GM12878 (cell line): ENCODE measurements at regions not wholly inside any gene's neighbourhood (a gene's known extent, or its start where the extent isn't known, plus 50 kb on each side); places are given as distances from the start of the nearest gene placed in this dataset.

ENCODE experiments used
- ATAC-seq: fragments of 200-7000 bp; cut with Tn5 transposase; 3 replicates; pipeline ENCODE4 v1.9.1; 2020; ENCODE audit warnings: mild to moderate bottlenecking, moderate library complexity
- BruUV-seq: library from RNA; stranded (reverse); fragments of 400-500 nt; replicated peaks from 2 replicates; lab custom pipeline; 2021; lab: Mats Ljungman, UMichigan
- CTCF ChIA-PET: fragments of 300-600 bp; sonication (Branson Sonifier 250); formaldehyde crosslinking; extraction: SDS; loops from one replicate; lab custom pipeline; 2021; ENCODE audit warnings: inconsistent platforms; lab: Yijun Ruan, JAX
- POLR2A ChIA-PET: fragments of 350-600 bp; formaldehyde crosslinking; extraction: SDS; loops from one replicate; lab custom pipeline; 2021; ENCODE audit warnings: inconsistent platforms; lab: Charles Lee
- RAD21 ChIA-PET: fragments of 300-600 bp; sonication (Branson Sonifier 250); formaldehyde crosslinking; loops from one replicate; lab custom pipeline; 2023; ENCODE audit warnings: antibody characterized with exemption; ENCODE audit not compliant: unreplicated experiment; lab: Charles Lee
- SMC1A ChIA-PET: fragments of 300-600 bp; sonication (Branson Sonifier 250); formaldehyde crosslinking; loops from one replicate; lab custom pipeline; 2023; ENCODE audit not compliant: unreplicated experiment, uncharacterized antibody; lab: Charles Lee
- DNase-seq: peaks from one replicate; pipeline ENCODE4 v3.0.0-alpha.2; 2011; ENCODE audit warnings: low read depth, low spot score
- FAIRE-seq: peaks from 3 replicates; lab custom pipeline; 2011; peaks lifted over from hg19 to GRCh38; lab: Jason Lieb, UNC
- H2AFZ ChIP-seq: 2 replicates; pipeline ENCODE4 v1.6.0; 2011; ENCODE audit warnings: low read depth, low read length, control low read depth; ENCODE audit not compliant: control insufficient read depth
- H3K27ac ChIP-seq: 2 replicates; pipeline ENCODE4 v1.5.1; 2011; ENCODE audit warnings: control low read depth; ENCODE audit not compliant: control insufficient read depth, insufficient read depth
- H3K27me3 ChIP-seq, 2 experiments: replicated peaks in 1 of 2; 2 replicates each; pipeline versions ENCODE4 v1.6.0 to v1.6.1; 2011; ENCODE audit warnings: low read length in 1 of 2; ENCODE audit not compliant: control insufficient read depth in 2 of 2, insufficient read depth in 2 of 2
- H3K36me3 ChIP-seq, 2 experiments: 2 replicates each; pipeline ENCODE4 v1.5.1; 2011; ENCODE audit warnings: low read length in 1 of 2; ENCODE audit not compliant: control insufficient read depth in 2 of 2, insufficient read depth in 2 of 2
- H3K4me1 ChIP-seq: 2 replicates; pipeline ENCODE4 v1.6.1; 2011; ENCODE audit warnings: mild to moderate bottlenecking, low read length, moderate library complexity, mixed read lengths; ENCODE audit not compliant: control insufficient read depth, insufficient read depth
- H3K4me2 ChIP-seq: 2 replicates; pipeline ENCODE4 v1.6.0; 2011; ENCODE audit warnings: control low read depth; ENCODE audit not compliant: control insufficient read depth, insufficient read depth
- H3K4me3 ChIP-seq: fragments of 200-600 bp; sonication (generic); 2 replicates; pipeline ENCODE4 v1.5.1; 2016
- H3K79me2 ChIP-seq: 2 replicates; pipeline ENCODE4 v1.6.0; 2011; ENCODE audit warnings: low read length; ENCODE audit not compliant: control insufficient read depth, insufficient read depth
- H3K9ac ChIP-seq: 2 replicates; pipeline ENCODE4 v1.8.0; 2011; ENCODE audit warnings: low read length, control low read depth, mixed read lengths; ENCODE audit not compliant: control insufficient read depth, insufficient read depth
- H3K9me3 ChIP-seq: replicated peaks from 3 replicates; pipeline ENCODE4 v1.5.1; 2011; ENCODE audit warnings: mild to moderate bottlenecking, low read length; ENCODE audit not compliant: control insufficient read depth, insufficient read depth
- H4K20me1 ChIP-seq: 2 replicates; pipeline ENCODE4 v1.6.0; 2011; ENCODE audit not compliant: control insufficient read depth, insufficient read depth
- DPF2 ChIP-seq: fragments of 450-650 bp; IDR thresholded peaks from 2 replicates; pipeline ENCODE4 v1.6.1; 2017; ENCODE audit warnings: mild to moderate bottlenecking
- ESRRA ChIP-seq: IDR thresholded peaks from 2 replicates; pipeline ENCODE4 v1.6.1; 2012; ENCODE audit warnings: mild to moderate bottlenecking, low read length, improper control_type of control experiment
- IKZF1 ChIP-seq: fragments of 450-650 bp; conservative IDR thresholded peaks from 2 replicates; pipeline ENCODE4 v1.6.1; 2017; ENCODE audit warnings: antibody characterized with exemption, mild to moderate bottlenecking
- IKZF2 ChIP-seq, 2 experiments: fragments of 450-650 bp; IDR thresholded peaks; 2 replicates each; pipeline ENCODE4 v1.6.1; 2017; ENCODE audit warnings: mild to moderate bottlenecking in 2 of 2, moderate library complexity in 2 of 2
- IRF4 ChIP-seq: IDR thresholded peaks from 2 replicates; pipeline ENCODE4 v1.6.1; 2011; ENCODE audit warnings: low read depth, low read length
- RAD21 ChIP-seq: IDR thresholded peaks from 2 replicates; pipeline ENCODE4 v1.6.1; 2011; ENCODE audit warnings: mild to moderate bottlenecking, low read depth, low read length, moderate library complexity; ENCODE audit not compliant: insufficient read depth
- SPI1 ChIP-seq: IDR thresholded peaks from 2 replicates; pipeline ENCODE4 v1.6.1; 2011; ENCODE audit warnings: low read depth, mild to moderate bottlenecking, low read length, moderate library complexity, borderline replicate concordance; ENCODE audit not compliant: insufficient read depth
- ZNF592 ChIP-seq: fragments of 450-650 bp; IDR thresholded peaks from 2 replicates; pipeline ENCODE4 v1.6.1; 2017; ENCODE audit warnings: mild to moderate bottlenecking, moderate library complexity
- WGBS: methylation state at CpG from one replicate; pipeline ENCODE4 v1.1.6; 2016; ENCODE audit warnings: low lambda C conversion rate; ENCODE audit not compliant: insufficient replicate concordance, insufficient coverage; ENCODE audit errors: missing lambda C conversion rate; 5-methylcytosine and 5-hydroxymethylcytosine counted together
- in situ Hi-C: fragments of 300-500 bp; cut with MboI; formaldehyde crosslinking; loops from 9 replicates; pipeline ENCODE4 v1.14.3; 2018; ENCODE audit warnings: mixed read lengths
- intact Hi-C: fragments of 100-400 bp; cut with micrococcal nuclease; formaldehyde crosslinking; loops from one replicate; pipeline ENCODE4 v1.14.2; 2022; ENCODE audit not compliant: unreplicated experiment

GRCh38 chr2:8314063-8314462 is 367.8 kb upstream of the ID2 start:
- WGBS = 96% methylated on average over 3 of the region's 3 CpGs
- peaks cover 51% of the 10 kb centered on the region for H3K4me1 ChIP-seq
- H3K9ac ChIP-seq = no peak overlapping the region
- intact Hi-C loops (no loop called here), in situ Hi-C loops (no loop called here)
- H4K20me1 ChIP-seq = no peaks in the 10 kb centered on the region
- no TSS peak for BruUV-seq
- no peak for DNase-seq
- SMC1A ChIA-PET = interaction anchor here (0.6 to 16.5 kb wide), 36 partner anchors 10 to 886 kb away, joined by 3 to 352 read pairs (median 8); partner anchors contain the start of gene ID2
- CTCF ChIA-PET = interaction anchor here (0.6 to 4.2 kb wide), 11 partner anchors 10 to 887 kb away, joined by 3 to 25 read pairs (median 7); partner anchors contain the start of gene ID2
- H3K9me3 ChIP-seq = no peaks in the 10 kb centered on the region; the same call in 2 of the 3 replicates
- no peaks in the 10 kb centered on the region for H3K36me3 ChIP-seq
- H3K79me2 ChIP-seq = no peaks in the 10 kb centered on the region
- H3K27ac ChIP-seq = peak overlapping the region; percentile 72
- no peaks in the 10 kb centered on the region for H3K27me3 ChIP-seq
- H3K4me3 ChIP-seq = no peak overlapping the region
- peak overlapping the region; percentile 51 for H3K4me2 ChIP-seq
- RAD21 ChIA-PET = interaction anchor here (0.7 to 8.4 kb wide), 33 partner anchors 9 to 488 kb away, joined by 3 to 138 read pairs (median 6); partner anchors contain the start of gene ID2
- peak; percentile 9 for ATAC-seq
- TF ChIP-seq IKZF2 (IDR thresholded peaks at IDR 0.05) (peak in 1 of 2 experiments; percentile 50; a peak in 2 of 4 replicates), RAD21 (no peak), ESRRA (peak; percentile 74; the same call in 1 of the 2 replicates), IRF4 (0 out of 2 replicates have a peak, but pooled peaks have one; percentile 36), SPI1 (peak; percentile 94), IKZF1 (no peak; the same call in 1 of the 2 replicates), ZNF592 (0 out of 2 replicates have a peak, but pooled peaks have one; percentile 8), DPF2 (peak; percentile 21)
- H2AFZ ChIP-seq = no peak overlapping the region
- FAIRE-seq = no peak
- POLR2A ChIA-PET = interaction anchor here (1.0 to 4.2 kb wide), 12 partner anchors 11 to 368 kb away, joined by 3 to 36 read pairs (median 4); partner anchors contain the start of gene ID2
